Coronary artery (tissue), 2 donors: ENCODE measurements at regions not wholly inside any gene's neighbourhood (a gene's known extent, or its start where the extent isn't known, plus 50 kb on each side); places are given as distances from the start of the nearest gene placed in this dataset.

ENCODE experiments used
- DNase-seq: peaks from one replicate; pipeline ENCODE4 v3.0.0-alpha.2; 2017; ENCODE audit warnings: low spot score
- H3K27ac ChIP-seq, 2 donors: fragments of 200-600 bp; sonication (generic); one replicate each; pipeline ENCODE4 v1.5.1; 2016 to 2019
- H3K4me3 ChIP-seq: fragments of 200-600 bp; sonication (generic); 2 replicates; pipeline ENCODE4 v1.5.1; 2016; ENCODE audit warnings: mild to moderate bottlenecking, moderate library complexity
- CTCF ChIP-seq: fragments of 200-600 bp; sonication (generic); IDR thresholded peaks from one replicate; pipeline ENCODE4 v1.5.1; 2019; ENCODE audit warnings: antibody characterized with exemption

- TF ChIP-seq CTCF, result no peak
- no peak for DNase-seq
Measured at GRCh38 chr5:96083361-96083881, 121.8 kb upstream of the ELL2 start.

DNA sequence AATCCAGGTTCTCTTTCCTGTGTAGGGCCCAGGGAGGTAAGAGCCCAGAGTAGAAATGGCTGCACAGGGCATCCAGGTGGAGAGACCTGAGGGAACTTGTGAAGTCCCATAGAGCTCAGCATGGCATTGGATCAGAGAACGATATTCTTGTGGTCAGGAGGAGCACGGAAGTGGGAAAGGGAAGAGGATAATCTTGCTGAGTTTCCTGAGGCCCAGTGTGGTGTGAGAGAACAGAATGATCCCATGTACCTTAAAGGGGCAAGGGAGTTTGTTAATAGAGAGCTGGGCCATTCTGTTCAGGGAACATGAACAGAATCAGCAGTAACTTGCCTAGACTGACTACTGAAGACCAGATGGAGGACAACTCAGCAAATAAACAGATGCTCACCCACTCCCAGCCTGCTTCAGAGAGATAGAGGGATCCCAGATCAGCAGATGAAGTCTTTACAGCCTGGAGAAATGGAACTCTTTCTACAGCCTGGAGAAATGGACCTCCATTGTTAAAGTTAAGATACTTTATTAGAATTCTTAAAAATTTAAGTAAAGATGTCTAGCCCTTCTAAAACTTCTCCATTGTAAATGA lies 119.7 kb upstream of the ELL2 start:
- no peak for DNase-seq
- H3K27ac ChIP-seq, result no peak overlapping the region
- H3K4me3 ChIP-seq, result no peak overlapping the region
- TF ChIP-seq CTCF, result no peak

More at GRCh38 chr5:96083361-96083881, 121.8 kb upstream of the ELL2 start:
- no peak overlapping the region for H3K27ac ChIP-seq
- H3K4me3 ChIP-seq, result no peak overlapping the region

GRCh38 chr5:96080557-96080956 lies 118.9 kb upstream of the ELL2 start:
- Histone ChIP-seq H3K27ac (no peak overlapping the region), H3K4me3 (no peak overlapping the region)
- no peak for TF ChIP-seq CTCF
- no peak for DNase-seq

- DNase-seq, result no peak
- Histone ChIP-seq H3K27ac (no peak overlapping the region), H3K4me3 (no peak overlapping the region)
- TF ChIP-seq CTCF, result no peak
Measured at GRCh38 chr5:96079962-96080361, 118.3 kb upstream of the ELL2 start.

DNA sequence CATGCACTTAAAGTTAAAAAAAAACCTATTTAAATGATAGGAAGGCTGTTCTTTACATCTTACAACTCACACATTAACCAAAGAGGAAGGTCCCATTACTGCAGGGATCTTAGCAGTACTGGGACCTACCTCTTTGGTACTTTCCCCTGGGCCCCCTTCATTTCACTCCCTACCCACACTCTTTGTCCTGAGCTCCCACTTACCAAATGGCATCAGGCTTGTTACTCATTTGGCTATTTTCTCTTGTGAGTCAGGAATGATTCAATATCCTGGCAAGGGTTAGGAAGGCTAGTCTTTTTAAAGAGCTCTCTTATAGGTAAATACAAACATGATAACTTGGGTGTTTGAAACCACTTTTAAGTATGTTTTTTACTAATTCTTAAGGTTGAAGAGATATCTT lies 117.4 kb upstream of the ELL2 start:
- no peak for DNase-seq
- TF ChIP-seq CTCF, result no peak
- H3K4me3 ChIP-seq, result no peak overlapping the region
- H3K27ac ChIP-seq, result peak overlapping the region in 1 of 2 donors; percentile 33

DNA sequence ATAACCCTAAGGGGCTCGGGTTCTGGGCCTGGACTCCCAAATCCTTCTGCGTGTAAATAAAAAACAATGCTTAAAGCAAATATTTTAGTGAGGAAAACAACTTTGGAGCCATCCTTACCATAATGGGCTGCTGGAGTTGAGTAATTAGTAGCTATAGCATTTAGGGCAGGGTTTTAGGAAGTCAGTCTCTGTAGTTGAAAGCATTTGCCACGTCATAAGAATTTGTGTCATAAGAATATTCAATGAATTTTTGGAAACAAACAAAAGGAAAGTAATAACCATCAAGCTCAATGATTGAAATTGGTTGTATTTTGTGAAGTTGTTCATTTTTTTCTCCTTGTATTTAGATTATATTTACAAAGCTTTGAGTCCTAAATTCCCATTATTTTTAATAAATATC lies 114.8 kb upstream of the ELL2 start:
- Histone ChIP-seq H3K4me3 (no peak overlapping the region), H3K27ac (no peak overlapping the region)
- DNase-seq, result no peak
- TF ChIP-seq CTCF, result no peak

GRCh38 chr5:96075579-96076289 lies 114.1 kb upstream of the ELL2 start:
- TF ChIP-seq CTCF, result no peak
- H3K27ac ChIP-seq, result no peak overlapping the region

More at GRCh38 chr5:96075579-96076289, 114.1 kb upstream of the ELL2 start:
- no peak for DNase-seq
- no peak overlapping the region for H3K4me3 ChIP-seq
